Nephron (organoid): ENCODE measurements at regions not wholly inside any gene's neighbourhood (a gene's known extent, or its start where the extent isn't known, plus 50 kb on each side); places are given as distances from the start of the nearest gene placed in this dataset.
"Not testable (repeated sequence)": the region's sequence is repeated elsewhere in the genome, so short reads cannot be mapped to it uniquely, and the experiment has no call there.

Experiments used
- H3K27ac Mint-ChIP-seq, 3 experiments: 2 replicates each; pipeline ENCODE4 v1.8.0; 2020; ENCODE audit warnings: mixed read lengths in 3 of 3, mild to moderate bottlenecking in 2 of 3, moderate library complexity in 1 of 3
- H3K27me3 Mint-ChIP-seq: 2 replicates; pipeline ENCODE4 v1.8.0; 2021; ENCODE audit warnings: low read depth, mild to moderate bottlenecking, moderate library complexity, mixed read lengths
- H3K36me3 Mint-ChIP-seq: 2 replicates; pipeline ENCODE4 v1.8.0; 2020; ENCODE audit warnings: low read depth, mixed read lengths
- H3K4me1 Mint-ChIP-seq: 2 replicates; pipeline ENCODE4 v1.8.0; 2020; ENCODE audit warnings: mixed read lengths
- H3K4me3 Mint-ChIP-seq, 3 experiments: 2 replicates each; pipeline ENCODE4 v1.8.0; 2020; ENCODE audit warnings: mild to moderate bottlenecking in 3 of 3, mixed read lengths in 3 of 3, moderate library complexity in 2 of 3
- H3K9me3 Mint-ChIP-seq: 2 replicates; pipeline ENCODE4 v1.8.0; 2020; ENCODE audit warnings: mixed read lengths
- TF ChIP-seq, protein P1 (sequence below), 3 experiments: fragments of 200-600 bp; sonication (generic); IDR thresholded peaks; one replicate each; pipeline ENCODE4 v1.5.0; 2021; ENCODE audit warnings: antibody characterized with exemption in 3 of 3; ENCODE audit not compliant: unreplicated experiment in 3 of 3

DNA sequence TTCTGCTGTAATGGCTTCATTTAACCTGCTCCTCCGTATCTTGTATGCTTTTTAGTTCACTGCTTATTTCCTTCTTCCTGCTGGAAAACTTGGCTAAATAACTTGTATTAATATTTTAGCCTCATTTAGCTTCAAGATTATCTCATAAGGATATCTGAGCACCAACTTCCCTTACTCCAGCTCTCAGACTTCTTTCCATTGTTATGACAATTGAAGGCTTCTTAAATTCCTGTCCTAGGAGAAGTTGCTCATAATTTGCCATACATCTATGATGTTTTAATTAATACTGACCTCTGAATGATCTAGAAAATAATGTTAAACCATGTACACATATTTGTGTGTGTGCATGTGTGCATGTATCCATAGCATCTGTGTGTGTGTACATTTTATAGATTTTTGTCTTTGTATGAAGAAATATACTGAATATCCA lies 1524.4 kb upstream of the TPTE start:
- peaks cover 73% of the 10 kb centered on the region for H3K9me3 Mint-ChIP-seq
- no peaks in the 10 kb centered on the region for H3K4me1 Mint-ChIP-seq
- peaks cover 15% of the 10 kb centered on the region for H3K36me3 Mint-ChIP-seq
- H3K27me3 Mint-ChIP-seq: no peaks in the 10 kb centered on the region
- TF ChIP-seq, protein P1, sequence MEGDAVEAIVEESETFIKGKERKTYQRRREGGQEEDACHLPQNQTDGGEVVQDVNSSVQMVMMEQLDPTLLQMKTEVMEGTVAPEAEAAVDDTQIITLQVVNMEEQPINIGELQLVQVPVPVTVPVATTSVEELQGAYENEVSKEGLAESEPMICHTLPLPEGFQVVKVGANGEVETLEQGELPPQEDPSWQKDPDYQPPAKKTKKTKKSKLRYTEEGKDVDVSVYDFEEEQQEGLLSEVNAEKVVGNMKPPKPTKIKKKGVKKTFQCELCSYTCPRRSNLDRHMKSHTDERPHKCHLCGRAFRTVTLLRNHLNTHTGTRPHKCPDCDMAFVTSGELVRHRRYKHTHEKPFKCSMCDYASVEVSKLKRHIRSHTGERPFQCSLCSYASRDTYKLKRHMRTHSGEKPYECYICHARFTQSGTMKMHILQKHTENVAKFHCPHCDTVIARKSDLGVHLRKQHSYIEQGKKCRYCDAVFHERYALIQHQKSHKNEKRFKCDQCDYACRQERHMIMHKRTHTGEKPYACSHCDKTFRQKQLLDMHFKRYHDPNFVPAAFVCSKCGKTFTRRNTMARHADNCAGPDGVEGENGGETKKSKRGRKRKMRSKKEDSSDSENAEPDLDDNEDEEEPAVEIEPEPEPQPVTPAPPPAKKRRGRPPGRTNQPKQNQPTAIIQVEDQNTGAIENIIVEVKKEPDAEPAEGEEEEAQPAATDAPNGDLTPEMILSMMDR (IDR thresholded peaks at IDR 0.05; ENCODE audit: unreplicated experiment in 3 of 3): no peak
- no peak overlapping the region for H3K4me3 Mint-ChIP-seq
- H3K27ac Mint-ChIP-seq: no peak overlapping the region

DNA sequence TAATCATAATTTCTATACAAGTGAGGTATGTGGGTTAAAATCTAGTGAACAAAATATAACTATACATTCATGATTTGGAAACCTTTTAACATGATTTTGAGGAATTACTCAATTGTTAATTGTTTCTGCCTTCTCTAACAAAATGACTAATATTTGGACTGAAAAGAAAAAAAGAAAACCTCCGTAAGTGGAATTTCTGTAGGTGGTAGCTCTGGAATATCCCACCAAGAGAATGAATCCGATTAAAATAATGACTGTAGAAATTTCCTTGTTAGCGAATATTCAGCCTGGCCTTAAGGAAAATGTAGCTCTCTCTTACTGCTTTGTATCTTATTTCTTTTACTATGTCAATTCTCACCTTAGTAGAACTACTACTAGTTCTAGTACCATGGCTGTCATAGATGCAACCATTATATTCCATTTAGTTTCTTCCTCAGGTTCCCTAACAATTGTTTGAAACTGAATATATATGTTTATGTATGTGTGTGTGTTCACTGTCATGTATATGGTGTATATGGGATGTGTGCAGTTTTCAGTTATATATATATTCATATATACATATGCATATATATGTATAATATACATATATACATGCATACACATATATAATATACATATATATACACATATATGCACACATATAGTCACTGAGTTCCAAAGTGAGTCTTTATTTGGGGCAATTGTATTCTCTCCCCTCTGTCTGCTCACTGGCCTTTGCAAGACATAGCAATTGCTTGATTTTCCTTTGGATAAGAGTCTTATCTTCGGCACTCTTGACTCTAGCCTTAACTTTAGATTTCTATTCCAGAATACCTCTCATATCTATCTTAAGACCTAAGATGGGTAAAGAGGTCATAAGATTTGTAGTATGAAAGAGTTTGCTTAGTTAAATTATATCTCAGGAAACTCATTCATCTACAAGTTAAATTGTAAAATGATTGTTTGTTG lies 1523.7 kb upstream of the TPTE start:
- not testable (repeated sequence) for H3K27ac Mint-ChIP-seq, H3K4me1 Mint-ChIP-seq, H3K4me3 Mint-ChIP-seq, H3K27me3 Mint-ChIP-seq
- Mint-ChIP-seq H3K9me3 (peaks cover 72% of the 10 kb centered on the region), H3K36me3 (peaks cover 12% of the 10 kb centered on the region)

DNA sequence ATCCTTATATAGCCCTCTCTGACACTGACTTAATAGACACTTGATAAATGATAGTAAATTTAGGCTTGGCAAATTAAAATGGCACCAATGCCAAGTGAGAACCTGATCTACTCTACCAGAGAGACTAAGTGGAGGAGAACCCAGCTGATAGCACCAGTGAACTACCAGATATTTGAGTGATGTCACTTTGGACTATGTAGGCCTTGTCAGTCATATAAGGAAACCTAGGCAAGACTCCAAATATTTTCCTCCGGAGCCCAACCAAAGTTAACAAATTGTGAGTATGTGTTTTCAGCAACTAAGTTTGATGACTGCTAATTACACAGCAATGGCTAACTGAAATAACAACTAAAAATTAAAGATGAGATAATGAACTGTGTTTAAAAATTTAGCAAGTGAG lies 1522.9 kb upstream of the TPTE start:
- H3K4me1 Mint-ChIP-seq, H3K27me3 Mint-ChIP-seq, H3K4me3 Mint-ChIP-seq, H3K27ac Mint-ChIP-seq, H3K36me3 Mint-ChIP-seq: not testable (repeated sequence)
- peaks cover 69% of the 10 kb centered on the region for H3K9me3 Mint-ChIP-seq

DNA sequence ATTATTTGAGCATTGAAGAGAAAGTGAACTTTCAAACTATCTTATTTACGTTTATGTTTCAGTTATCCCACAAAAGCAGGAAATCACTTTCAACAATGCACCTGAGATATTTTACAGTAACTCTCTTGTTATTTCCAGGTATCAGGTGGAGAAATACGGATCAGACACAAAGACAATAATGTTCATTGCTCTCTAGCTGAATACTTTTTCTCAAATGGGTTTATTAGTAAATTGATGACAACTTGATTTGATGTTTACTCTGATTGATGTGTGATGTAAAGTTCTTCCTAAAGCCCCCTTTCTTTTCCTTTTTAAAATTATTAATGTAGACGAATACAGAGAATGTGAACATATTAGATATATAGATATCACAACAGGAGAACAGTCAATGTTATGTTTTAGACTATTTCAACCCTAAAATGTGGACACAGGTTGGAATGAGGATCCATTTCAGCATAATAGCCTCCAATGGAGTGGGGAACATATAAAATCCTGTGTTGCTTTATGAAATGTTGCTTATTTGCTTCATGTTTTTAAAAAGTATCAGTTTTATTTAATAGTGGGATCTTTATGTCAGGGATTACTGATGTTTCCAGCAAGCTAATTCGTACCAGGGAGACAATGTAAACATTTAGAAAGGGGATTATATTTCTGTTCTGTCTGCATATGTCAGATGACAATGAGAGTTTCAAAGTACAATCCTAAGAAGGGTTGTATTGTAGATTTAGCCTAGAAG lies 1522.3 kb upstream of the TPTE start:
- Mint-ChIP-seq H3K4me1 (no peaks in the 10 kb centered on the region), H3K27ac (no peak overlapping the region), H3K27me3 (no peaks in the 10 kb centered on the region), H3K4me3 (no peak overlapping the region), H3K9me3 (peaks cover 70% of the 10 kb centered on the region), H3K36me3 (peaks cover 4% of the 10 kb centered on the region)
- TF ChIP-seq, protein P1 (IDR thresholded peaks at IDR 0.05; ENCODE audit: unreplicated experiment in 3 of 3): no peak

DNA sequence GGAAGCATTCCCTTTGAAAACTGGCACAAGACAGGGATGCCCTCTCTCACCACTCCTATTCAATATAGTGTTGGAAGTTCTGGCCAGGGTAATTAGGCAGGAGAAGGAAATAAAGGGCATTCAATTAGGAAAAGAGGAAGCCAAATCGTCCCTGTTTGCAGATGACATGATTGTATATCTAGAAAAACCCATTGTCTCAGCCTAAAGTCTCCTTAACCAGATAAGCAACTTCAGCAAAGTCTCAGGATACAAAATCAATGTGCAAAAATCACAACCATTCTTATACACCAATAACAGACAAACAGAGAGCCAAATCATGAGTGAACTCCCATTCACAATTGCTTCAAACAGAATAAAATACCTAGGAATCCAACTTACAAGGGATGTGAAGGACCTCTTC lies 1521.3 kb upstream of the TPTE start:
- not testable (repeated sequence) for H3K27ac Mint-ChIP-seq, H3K27me3 Mint-ChIP-seq, H3K36me3 Mint-ChIP-seq, H3K4me3 Mint-ChIP-seq, H3K4me1 Mint-ChIP-seq
- peaks cover 68% of the 10 kb centered on the region for H3K9me3 Mint-ChIP-seq

DNA sequence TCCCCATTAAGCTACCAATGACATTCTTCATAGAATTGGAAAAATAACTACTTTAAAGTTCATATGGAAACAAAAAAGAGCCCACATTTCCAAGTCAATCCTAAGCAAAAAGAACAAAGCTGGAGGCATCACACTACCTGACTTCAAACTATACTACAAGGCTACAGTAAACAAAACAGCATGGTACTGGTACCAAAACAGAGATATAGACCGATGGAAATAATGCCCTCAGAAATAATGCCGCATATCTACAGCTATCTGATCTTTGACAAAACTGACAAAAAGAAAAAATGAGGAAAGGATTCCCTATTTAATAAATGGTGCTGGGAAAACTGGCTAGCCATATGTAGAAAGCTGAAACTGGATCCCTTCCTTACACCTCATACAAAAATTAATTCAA lies 1520.7 kb upstream of the TPTE start:
- not testable (repeated sequence) for H3K27ac Mint-ChIP-seq, H3K4me1 Mint-ChIP-seq, H3K4me3 Mint-ChIP-seq, H3K27me3 Mint-ChIP-seq, H3K36me3 Mint-ChIP-seq
- H3K9me3 Mint-ChIP-seq: peaks cover 68% of the 10 kb centered on the region

DNA sequence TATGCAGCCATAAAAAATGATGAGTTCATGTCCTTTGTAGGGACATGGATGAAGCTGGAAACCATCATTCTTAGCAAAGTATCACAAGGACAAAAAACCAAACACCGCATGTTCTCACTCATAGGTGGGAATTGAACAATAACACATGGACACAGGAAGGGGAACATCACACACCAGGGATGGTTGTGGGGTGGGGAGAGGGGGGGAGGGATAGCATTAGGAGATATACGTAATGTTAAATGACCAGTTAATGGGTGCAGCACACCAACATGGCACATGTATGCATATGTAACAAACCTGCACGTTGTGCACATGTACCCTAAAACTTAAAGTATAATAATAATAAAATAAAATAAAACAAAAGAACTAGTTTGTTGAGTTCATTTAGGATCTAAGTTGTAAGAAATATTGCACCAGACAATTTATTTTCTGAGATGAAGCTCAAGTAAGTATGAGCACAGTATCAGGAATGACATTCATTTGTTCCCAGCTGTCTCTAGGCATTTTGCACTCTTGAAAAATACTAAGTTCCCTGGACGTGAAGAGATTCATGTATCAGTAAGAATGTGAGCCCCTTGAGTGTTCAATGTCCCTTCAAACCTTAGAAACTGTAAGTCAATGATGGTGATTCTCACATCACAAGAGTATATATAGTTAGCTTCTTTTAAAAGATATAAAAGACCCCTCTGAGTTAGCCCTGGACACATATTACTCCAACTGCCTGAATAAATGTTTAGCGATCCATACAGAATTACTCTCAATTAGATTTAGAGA lies 1519.3 kb upstream of the TPTE start:
- H3K4me1 Mint-ChIP-seq, H3K27ac Mint-ChIP-seq, H3K27me3 Mint-ChIP-seq, H3K36me3 Mint-ChIP-seq, H3K4me3 Mint-ChIP-seq: not testable (repeated sequence)
- peaks cover 77% of the 10 kb centered on the region for H3K9me3 Mint-ChIP-seq

DNA sequence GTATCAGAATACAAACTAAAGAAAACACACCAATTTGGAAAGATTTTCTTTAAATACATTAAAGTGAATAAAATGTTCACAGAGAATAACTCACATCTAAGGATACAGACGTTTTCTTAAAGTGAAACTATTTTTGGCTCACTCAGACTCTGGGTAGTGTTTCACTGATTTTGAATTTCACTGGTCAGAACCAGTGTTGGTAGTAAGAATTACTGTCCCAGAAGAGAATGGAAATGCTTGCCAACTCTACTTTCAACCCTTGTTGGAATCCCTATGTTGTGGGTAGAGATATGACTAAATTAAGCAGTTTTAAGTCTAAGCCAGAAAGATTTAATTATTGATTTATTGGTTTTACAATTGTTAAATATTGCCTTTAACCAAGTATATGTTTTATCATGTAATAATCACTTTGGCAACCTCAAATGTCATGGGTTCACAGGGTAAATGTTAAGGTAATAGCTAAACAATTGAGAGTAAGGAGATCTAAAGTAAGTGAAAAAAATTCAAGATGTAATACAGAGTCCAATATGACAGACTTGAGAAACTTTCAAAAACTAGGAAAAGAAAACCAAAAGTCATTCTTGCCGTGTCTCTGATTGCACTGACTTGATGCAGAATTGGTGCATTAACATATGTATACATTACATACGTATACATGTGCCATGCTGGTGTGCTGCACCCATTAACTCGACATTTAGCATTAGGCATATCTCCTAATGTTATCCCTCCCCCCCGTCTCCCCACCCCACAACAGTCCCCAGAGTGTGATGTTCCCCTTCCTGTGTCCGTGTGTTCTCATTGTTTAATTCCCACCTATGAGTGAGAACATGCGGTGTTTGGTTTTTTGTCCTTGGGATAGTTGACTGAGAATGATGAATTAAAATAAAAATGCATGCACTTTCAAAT lies 1517.2 kb upstream of the TPTE start:
- H3K4me1 Mint-ChIP-seq, H3K36me3 Mint-ChIP-seq, H3K27ac Mint-ChIP-seq, H3K4me3 Mint-ChIP-seq, H3K27me3 Mint-ChIP-seq: not testable (repeated sequence)
- H3K9me3 Mint-ChIP-seq: peaks cover 77% of the 10 kb centered on the region

DNA sequence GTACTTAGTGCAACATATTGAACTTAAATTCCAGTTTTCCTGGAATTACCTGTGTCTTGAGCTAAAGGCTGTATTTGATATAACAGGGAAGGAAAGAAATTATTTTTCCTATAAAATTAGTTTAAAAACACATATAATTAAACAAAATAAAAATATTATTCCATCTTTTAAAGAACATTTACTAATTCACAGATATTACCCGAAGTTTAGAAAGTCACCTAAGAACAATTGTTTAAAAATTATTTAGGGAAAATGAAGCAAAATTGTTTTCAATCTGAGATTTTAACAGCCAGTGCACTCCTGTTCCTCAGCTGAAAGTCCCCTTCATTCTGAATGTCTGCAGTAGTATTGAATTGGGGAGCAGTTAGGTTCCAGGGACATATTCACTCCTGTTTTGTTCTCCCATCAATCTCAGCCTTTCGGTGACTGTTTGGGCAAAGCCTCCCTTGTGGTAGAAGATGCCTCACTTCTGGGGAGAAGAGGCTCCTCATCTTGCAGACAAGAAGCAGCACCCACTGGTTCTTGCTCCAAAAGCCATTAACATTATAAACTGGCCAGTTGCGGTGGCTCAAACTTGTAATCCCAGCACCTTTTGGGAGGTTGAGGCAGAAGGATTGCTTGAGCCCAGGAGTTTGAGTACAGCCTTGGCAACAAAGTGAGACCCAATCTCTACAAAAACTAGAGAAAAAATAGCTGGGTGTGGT lies 1516.4 kb upstream of the TPTE start:
- not testable (repeated sequence) for H3K36me3 Mint-ChIP-seq, H3K27me3 Mint-ChIP-seq, H3K27ac Mint-ChIP-seq

DNA sequence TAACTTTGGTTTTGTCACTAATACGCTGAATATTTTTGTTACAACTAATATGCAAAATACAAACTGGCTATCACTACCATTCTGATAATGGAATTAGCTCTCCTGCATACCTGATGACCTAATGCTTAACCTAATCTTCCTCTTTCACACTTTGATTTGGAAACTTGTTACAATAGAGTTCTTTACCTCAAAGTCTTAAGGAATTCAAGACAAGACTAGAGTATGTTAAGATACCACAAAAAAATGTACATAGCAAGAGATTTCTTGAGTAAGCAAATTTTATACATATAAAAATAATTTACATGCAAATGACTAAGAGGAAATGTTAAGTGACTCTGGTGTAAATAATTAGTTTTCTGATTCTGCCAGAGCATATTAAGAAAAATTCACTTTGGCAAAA lies 1515.7 kb upstream of the TPTE start:
- not testable (repeated sequence) for H3K4me3 Mint-ChIP-seq, H3K36me3 Mint-ChIP-seq, H3K27ac Mint-ChIP-seq, H3K4me1 Mint-ChIP-seq, H3K27me3 Mint-ChIP-seq
- peaks cover 71% of the 10 kb centered on the region for H3K9me3 Mint-ChIP-seq

More for the DNA sequence above, 1516.4 kb upstream of the TPTE start:
- not testable (repeated sequence) for H3K4me3 Mint-ChIP-seq, H3K4me1 Mint-ChIP-seq
- H3K9me3 Mint-ChIP-seq: peaks cover 75% of the 10 kb centered on the region

DNA sequence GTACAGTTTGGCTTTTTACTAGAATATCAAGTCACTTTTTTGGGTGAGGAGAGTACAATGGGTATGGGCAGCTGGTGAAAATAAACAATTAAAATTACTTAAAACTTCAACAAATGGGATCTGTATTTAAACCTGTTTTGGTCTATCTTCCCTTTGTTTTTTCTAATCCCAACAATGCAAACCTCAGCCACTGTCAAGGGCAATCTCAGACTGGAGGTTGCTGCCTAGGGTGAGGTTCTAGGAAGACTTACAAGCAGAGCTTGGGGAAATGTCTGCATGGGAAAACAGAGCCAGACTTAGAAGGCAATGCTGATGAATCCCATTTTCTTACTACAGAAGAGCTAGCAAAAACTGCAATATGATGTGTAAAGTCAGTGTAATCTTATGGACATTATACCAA lies 1515.3 kb upstream of the TPTE start:
- H3K27me3 Mint-ChIP-seq, H3K4me1 Mint-ChIP-seq, H3K4me3 Mint-ChIP-seq, H3K27ac Mint-ChIP-seq: not testable (repeated sequence)
- Mint-ChIP-seq H3K9me3 (peaks cover 74% of the 10 kb centered on the region), H3K36me3 (peaks cover 10% of the 10 kb centered on the region)
